MM.1S (cell line): ENCODE measurements at regions not wholly inside any gene's neighbourhood (a gene's known extent, or its start where the extent isn't known, plus 50 kb on each side); places are given as distances from the start of the nearest gene placed in this dataset.

ENCODE experiments used
- CTCF ChIP-seq: fragments of 300-600 bp; sonication (generic); IDR thresholded peaks from 2 replicates; pipeline ENCODE4 v1.5.1; 2016; ENCODE audit warnings: antibody characterized with exemption, low read length, mixed read lengths
- EZH2 ChIP-seq: fragments of 300-600 bp; sonication (generic); optimal IDR thresholded peaks from 2 replicates; pipeline ENCODE3; 2017; ENCODE audit warnings: low read depth, mild to moderate bottlenecking, antibody characterized with exemption, low read length, mixed read lengths

GRCh38 chr3:80997622-80998021, 763.8 kb downstream of the GBE1 start:
- TF ChIP-seq EZH2 (no peak), CTCF (no peak)
